GM18507 (cell line): ENCODE measurements at regions not wholly inside any gene's neighbourhood (a gene's known extent, or its start where the extent isn't known, plus 50 kb on each side); places are given as distances from the start of the nearest gene placed in this dataset.
"Not testable (repeated sequence)": the region's sequence is repeated elsewhere in the genome, so short reads cannot be mapped to it uniquely, and the experiment has no call there.

Experiments
- DNase-seq: peaks from one replicate; pipeline ENCODE4 v3.0.0; 2011; ENCODE audit warnings: low read depth; ENCODE audit not compliant: insufficient read length; ENCODE audit errors: extremely low spot score
- FAIRE-seq: peaks from 2 replicates; lab custom pipeline; 2011; peaks lifted over from hg19 to GRCh38; lab: Jason Lieb, UNC

DNA sequence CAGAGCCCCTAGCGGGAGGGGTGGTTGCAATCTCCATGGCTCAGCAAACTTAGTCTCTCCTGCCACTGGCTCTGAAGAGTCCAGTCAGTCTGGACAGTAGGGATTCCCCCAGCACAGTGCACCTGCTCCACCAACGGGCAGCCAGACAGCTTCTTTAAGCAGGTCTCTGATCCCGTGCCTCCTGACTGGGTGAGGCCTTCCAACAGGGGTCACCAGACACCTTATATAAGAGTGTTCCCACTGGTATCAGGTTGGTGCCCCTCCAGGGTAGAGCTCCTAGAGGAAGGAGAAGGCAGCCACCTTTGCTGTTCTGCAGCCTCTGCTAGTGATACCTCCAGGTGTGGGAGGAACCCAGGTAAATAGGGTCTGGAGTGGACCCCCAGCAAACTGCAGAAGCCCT, 1393.4 kb downstream of the STIM2 start:
- no peak for DNase-seq
- no peak for FAIRE-seq

GRCh38 chr4:28256295-28256694, 1395.7 kb downstream of the STIM2 start:
- FAIRE-seq (no peak), DNase-seq (no peak)

DNA sequence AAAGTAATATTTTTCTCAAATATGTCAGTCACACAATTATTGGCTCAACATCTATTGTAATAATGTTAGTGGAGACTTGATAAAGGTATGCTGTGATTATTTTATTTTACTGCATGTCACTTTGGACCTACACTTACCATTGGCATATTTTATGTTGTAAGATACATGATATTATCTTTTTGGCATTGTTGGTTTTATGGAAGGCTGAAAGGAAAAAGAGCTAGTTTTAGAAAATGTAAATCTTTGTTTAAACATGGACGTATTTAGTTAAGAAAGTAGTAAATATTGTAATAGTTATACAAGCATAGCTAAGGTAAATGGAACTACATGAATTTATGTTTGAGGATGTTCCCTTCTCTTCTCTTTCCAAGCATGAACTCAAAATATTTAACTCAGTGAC, 1399.3 kb downstream of the STIM2 start:
- FAIRE-seq = no peak
- DNase-seq = no peak

DNA sequence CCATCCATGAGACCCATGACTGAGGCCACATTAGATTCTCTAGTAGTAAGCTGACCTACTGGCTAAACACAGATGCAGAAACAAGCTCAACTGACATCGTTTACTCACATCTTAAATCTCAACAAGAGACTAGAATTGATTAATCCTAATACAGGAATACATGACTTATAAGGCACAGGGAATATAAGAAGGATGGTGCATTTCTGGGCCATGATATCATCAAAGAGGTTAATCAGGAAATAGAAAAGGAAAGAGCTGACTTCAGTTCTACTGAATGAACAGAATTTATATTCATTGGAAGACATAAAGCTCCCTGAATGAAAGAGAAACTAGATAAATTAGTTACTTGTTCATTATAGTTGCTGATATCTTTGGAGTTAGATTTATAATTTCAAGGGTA, 1406.5 kb downstream of the STIM2 start:
- DNase-seq = no peak
- FAIRE-seq = no peak

DNA sequence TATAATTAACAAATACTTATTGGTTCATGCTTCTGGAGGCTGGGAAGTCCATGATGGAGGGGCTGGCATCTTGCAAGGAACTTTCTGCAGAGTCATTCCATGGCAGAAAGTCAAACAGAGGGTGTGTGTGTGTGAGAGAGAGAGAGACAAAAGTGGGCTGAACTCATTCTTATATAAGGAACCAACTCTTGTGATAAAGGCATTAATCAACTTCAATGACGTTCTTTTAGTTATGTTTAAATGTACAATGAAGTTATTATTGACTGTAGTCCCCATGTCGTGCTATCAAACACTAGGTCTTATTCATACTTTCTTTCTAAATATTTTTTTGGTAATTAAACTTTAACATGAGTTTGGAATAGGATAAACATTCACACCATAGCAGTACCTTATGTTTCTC, 1408.8 kb downstream of the STIM2 start:
- no peak for DNase-seq
- no peak for FAIRE-seq

DNA sequence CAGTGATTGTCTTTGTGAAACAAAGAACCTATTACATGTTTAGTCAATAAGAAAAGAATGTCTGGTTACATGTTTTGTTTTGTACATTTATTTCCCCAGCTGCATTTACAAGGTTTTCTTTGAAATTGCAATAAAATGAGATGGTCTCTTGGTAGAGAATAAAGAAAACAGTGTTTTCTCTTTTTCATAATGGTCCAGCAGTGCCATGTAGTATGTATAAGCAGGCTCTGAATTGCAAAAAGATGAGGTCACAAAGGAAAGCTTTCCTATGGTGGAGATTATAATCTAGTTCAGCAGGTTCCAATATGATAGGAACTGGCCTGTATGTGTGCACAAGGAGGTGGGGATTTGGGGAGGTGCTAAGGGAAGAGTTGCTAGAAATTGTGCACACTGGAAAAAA, 1417.3 kb downstream of the STIM2 start:
- FAIRE-seq = no peak
- DNase-seq = no peak

- DNase-seq (no peak), FAIRE-seq (no peak)
Measured at GRCh38 chr4:28278676-28279075, 1418.0 kb downstream of the STIM2 start.

- FAIRE-seq = no peak
- no peak for DNase-seq
Measured at GRCh38 chr4:28279249-28279648, 1418.6 kb downstream of the STIM2 start.

GRCh38 chr4:28286266-28286665, 1425.6 kb downstream of the STIM2 start:
- FAIRE-seq, DNase-seq: not testable (repeated sequence)

- no peak for FAIRE-seq
- DNase-seq = no peak
Measured at GRCh38 chr4:28287831-28288233, 1427.2 kb downstream of the STIM2 start.

DNA sequence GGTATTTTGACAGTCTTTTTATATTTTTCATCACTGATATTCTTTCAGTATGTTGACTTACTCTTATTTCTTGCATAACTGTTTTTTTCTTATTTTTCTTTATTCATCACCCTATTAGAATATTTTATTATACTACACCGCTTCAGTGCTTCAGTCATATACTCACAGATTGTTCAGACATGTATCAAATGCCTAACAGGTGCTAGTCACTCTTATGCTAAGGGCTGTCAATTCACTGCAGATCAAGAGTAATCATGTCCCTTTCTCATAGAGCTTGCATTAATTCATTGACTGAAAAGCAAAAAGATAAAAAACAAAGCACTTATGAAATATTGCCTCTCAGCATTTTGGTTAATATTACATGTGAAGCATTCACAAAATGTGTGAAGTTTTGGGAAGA, 1435.6 kb downstream of the STIM2 start:
- FAIRE-seq (no peak), DNase-seq (no peak)

- no peak for FAIRE-seq
- no peak for DNase-seq
Measured at GRCh38 chr4:28310926-28311325, 1450.3 kb downstream of the STIM2 start.

- DNase-seq, FAIRE-seq: not testable (repeated sequence)
Measured at GRCh38 chr4:28312497-28312896, 1451.9 kb downstream of the STIM2 start.

GRCh38 chr4:28313729-28314713, 1453.4 kb downstream of the STIM2 start:
- DNase-seq = no peak
- no peak for FAIRE-seq

- DNase-seq (no peak), FAIRE-seq (no peak)
Measured at GRCh38 chr4:28317221-28317620, 1456.6 kb downstream of the STIM2 start.

GRCh38 chr4:28334249-28334648, 1473.6 kb downstream of the STIM2 start:
- DNase-seq (no peak), FAIRE-seq (no peak)

DNA sequence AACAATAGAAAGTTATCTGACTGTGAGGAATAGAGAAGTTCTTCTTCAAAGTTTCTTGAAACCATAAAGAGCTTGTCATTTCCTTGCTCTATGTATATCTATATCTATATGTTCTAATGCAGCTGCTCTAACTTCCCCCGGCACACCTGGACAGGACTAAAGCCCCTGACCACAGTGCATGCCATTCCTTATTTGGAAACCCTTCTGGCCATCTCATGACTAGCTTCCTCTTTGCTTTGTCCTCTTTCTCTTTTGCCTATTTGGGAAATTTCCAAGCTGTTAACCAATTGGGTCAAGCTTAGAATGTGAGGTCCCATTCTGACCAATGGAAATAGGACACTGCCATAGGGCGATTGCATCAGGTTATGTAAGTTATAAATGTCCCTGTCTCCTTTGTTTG, 1481.1 kb downstream of the STIM2 start:
- no peak for FAIRE-seq
- no peak for DNase-seq

- FAIRE-seq = no peak
- DNase-seq = no peak
Measured at GRCh38 chr4:28350485-28350884, 1489.8 kb downstream of the STIM2 start.

DNA sequence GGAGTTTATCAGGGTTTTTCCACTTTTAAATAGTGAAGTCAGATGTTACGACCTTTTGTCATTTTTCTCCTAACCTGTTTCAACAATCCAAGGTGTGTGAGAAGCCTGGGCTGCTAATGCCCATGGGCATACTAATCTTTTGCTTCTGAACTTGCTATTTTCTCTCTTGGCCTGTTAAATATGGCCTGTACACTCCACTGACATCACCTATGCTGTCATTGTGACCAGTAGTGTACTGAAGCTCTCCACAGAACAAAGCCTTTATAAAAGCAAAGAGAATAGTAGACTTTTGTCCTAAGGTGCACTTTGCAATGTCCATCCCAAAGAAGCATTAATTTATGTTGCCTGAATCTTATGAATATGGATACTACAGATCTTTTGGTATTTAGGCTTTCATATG, 1490.5 kb downstream of the STIM2 start:
- FAIRE-seq (no peak), DNase-seq (no peak)

- DNase-seq = no peak
- no peak for FAIRE-seq
Measured at GRCh38 chr4:28351826-28352225, 1491.2 kb downstream of the STIM2 start.

DNA sequence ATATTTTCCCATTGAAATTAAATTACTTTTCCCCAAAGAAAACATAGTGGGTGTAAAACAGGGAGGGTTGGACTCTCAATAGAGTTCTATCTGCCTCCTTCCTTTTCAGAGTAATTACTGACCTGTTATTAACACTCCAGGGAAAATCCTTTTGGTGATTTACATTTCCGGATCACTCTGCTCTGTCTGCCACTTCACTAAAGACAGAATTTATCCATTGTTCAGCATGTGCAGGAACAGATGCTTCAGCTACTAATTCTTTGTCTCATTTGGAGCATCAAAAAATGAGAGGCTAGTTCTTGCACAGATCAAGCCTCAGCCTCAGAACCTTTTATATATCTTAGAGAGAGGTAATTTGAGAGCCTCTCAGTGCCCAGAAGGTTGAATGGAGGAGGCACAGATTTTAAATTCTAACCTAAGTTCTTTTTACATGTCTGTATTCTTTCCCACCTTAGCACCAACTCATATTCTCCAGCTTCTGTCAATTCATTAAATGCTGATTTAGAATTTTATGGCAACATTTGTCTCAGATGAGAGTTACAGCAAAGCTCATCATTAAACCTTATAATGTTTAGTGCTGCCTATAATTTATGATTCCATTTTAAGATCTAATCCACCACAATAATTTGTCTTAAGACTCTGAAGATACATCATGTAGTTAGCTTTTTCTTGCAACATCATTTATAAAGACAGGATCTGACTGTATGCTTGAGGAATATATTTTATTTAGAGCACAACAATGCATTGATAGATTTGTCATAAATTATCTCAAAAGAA, 1494.4 kb downstream of the STIM2 start:
- no peak for DNase-seq
- FAIRE-seq = no peak
